ENCODE measurements at regions not wholly inside any gene's neighbourhood (a gene's known extent, or its start where the extent isn't known, plus 50 kb on each side); places are given as distances from the start of the nearest gene placed in this dataset.

- DNase-seq, result no peak
These were observed 223.2 kb downstream of the PCDH7 start for GRCh38 chr4:30943356-30943755.

GRCh38 chr4:30945586-30945985, 225.4 kb downstream of the PCDH7 start:
- no peak for DNase-seq

GRCh38 chr4:30946288-30946687, 226.1 kb downstream of the PCDH7 start:
- DNase-seq, result no peak

GRCh38 chr4:30948653-30949052, 228.5 kb downstream of the PCDH7 start:
- DNase-seq, result peak; percentile 91

- DNase-seq, result no peak
These were observed 230.6 kb downstream of the PCDH7 start for GRCh38 chr4:30950737-30951136.

GRCh38 chr4:30952526-30953219, 232.5 kb downstream of the PCDH7 start:
- no peak for DNase-seq

- DNase-seq, result no peak
These were observed 233.6 kb downstream of the PCDH7 start for GRCh38 chr4:30953799-30954198.

- peak; percentile 88 for DNase-seq
These were observed 236.7 kb downstream of the PCDH7 start for GRCh38 chr4:30956916-30957315.

- DNase-seq, result no peak
These were observed 237.5 kb downstream of the PCDH7 start for GRCh38 chr4:30957706-30958105.

- no peak for DNase-seq
These were observed 239.8 kb downstream of the PCDH7 start for GRCh38 chr4:30959781-30960485.

- DNase-seq, result no peak
These were observed 242.8 kb downstream of the PCDH7 start for GRCh38 chr4:30962939-30963338.

- DNase-seq, result no peak
These were observed 248.8 kb downstream of the PCDH7 start for GRCh38 chr4:30968926-30969325.

GRCh38 chr4:30972542-30972941, 252.4 kb downstream of the PCDH7 start:
- DNase-seq, result no peak

- DNase-seq, result no peak
These were observed 253.8 kb downstream of the PCDH7 start for GRCh38 chr4:30973993-30974392.

- no peak for DNase-seq
These were observed 259.2 kb downstream of the PCDH7 start for GRCh38 chr4:30979402-30979801.

GRCh38 chr4:30989508-30989907, 269.3 kb downstream of the PCDH7 start:
- no peak for DNase-seq

- DNase-seq, result no peak
These were observed 276.7 kb downstream of the PCDH7 start for GRCh38 chr4:30996841-30997240.

- DNase-seq, result no peak
These were observed 284.9 kb downstream of the PCDH7 start for GRCh38 chr4:31005037-31005436.

- DNase-seq, result peak; percentile 6
These were observed 287.7 kb downstream of the PCDH7 start for GRCh38 chr4:31007858-31008257.

- DNase-seq, result no peak
These were observed 289.8 kb downstream of the PCDH7 start for GRCh38 chr4:31009926-31010325.

GRCh38 chr4:31015123-31015522, 295.0 kb downstream of the PCDH7 start:
- no peak for DNase-seq

- DNase-seq, result no peak
These were observed 296.3 kb downstream of the PCDH7 start for GRCh38 chr4:31016322-31017061.

GRCh38 chr4:31020363-31020762, 300.2 kb downstream of the PCDH7 start:
- DNase-seq, result no peak

- peak; percentile 55 for DNase-seq
These were observed 300.8 kb downstream of the PCDH7 start for GRCh38 chr4:31021008-31021407.

All from eye (tissue), 1 donor.